GM18511 (cell line): ENCODE measurements at regions not wholly inside any gene's neighbourhood (a gene's known extent, or its start where the extent isn't known, plus 50 kb on each side); places are given as distances from the start of the nearest gene placed in this dataset.

Experiments used
- ATAC-seq: cut with Tn5 transposase; IDR thresholded peaks from one replicate; pipeline ENCODE4 v1.9.1; 2021; ENCODE audit warnings: mild to moderate bottlenecking, moderate library complexity; ENCODE audit not compliant: unreplicated experiment

GRCh38 chr6:147621263-147621662 is 112.8 kb downstream of the SAMD5 start:
- no peak for ATAC-seq

GRCh38 chr6:147621961-147622360 is 113.5 kb downstream of the SAMD5 start:
- no peak for ATAC-seq

GRCh38 chr6:147624946-147625515 is 116.5 kb downstream of the SAMD5 start:
- no peak for ATAC-seq

GRCh38 chr6:147625946-147626345 is 117.5 kb downstream of the SAMD5 start:
- no peak for ATAC-seq

GRCh38 chr6:147627411-147627810 is 118.9 kb downstream of the SAMD5 start:
- no peak for ATAC-seq

GRCh38 chr6:147633191-147633590 is 124.7 kb downstream of the SAMD5 start:
- ATAC-seq, result no peak

GRCh38 chr6:147637620-147638195 is 129.2 kb downstream of the SAMD5 start:
- no peak for ATAC-seq

GRCh38 chr6:147639279-147639678 is 130.8 kb downstream of the SAMD5 start:
- ATAC-seq, result no peak

GRCh38 chr6:147640606-147641005 is 132.1 kb downstream of the SAMD5 start:
- no peak for ATAC-seq

- ATAC-seq, result no peak
Measured at GRCh38 chr6:147641511-147641910, 133.0 kb downstream of the SAMD5 start.

- no peak for ATAC-seq
Measured at GRCh38 chr6:147642458-147642857, 134.0 kb downstream of the SAMD5 start.

GRCh38 chr6:147643341-147644200 is 135.1 kb downstream of the SAMD5 start:
- no peak for ATAC-seq

GRCh38 chr6:147648916-147649315 is 140.4 kb downstream of the SAMD5 start:
- no peak for ATAC-seq

GRCh38 chr6:147651249-147652063 is 143.0 kb downstream of the SAMD5 start:
- no peak for ATAC-seq

GRCh38 chr6:147653631-147654030 is 145.1 kb downstream of the SAMD5 start:
- ATAC-seq, result no peak

GRCh38 chr6:147654103-147654845 is 145.8 kb downstream of the SAMD5 start:
- no peak for ATAC-seq

GRCh38 chr6:147660334-147661311 is 152.1 kb downstream of the SAMD5 start:
- ATAC-seq, result no peak

- ATAC-seq, result no peak
Measured at GRCh38 chr6:147662646-147663045, 154.2 kb downstream of the SAMD5 start.

- ATAC-seq, result no peak
Measured at GRCh38 chr6:147664092-147664491, 155.6 kb downstream of the SAMD5 start.
